ENCODE measurements at regions not wholly inside any gene's neighbourhood (a gene's known extent, or its start where the extent isn't known, plus 50 kb on each side); places are given as distances from the start of the nearest gene placed in this dataset.
"Not testable (repeated sequence)": the region's sequence is repeated elsewhere in the genome, so short reads cannot be mapped to it uniquely, and the experiment has no call there.

DNA sequence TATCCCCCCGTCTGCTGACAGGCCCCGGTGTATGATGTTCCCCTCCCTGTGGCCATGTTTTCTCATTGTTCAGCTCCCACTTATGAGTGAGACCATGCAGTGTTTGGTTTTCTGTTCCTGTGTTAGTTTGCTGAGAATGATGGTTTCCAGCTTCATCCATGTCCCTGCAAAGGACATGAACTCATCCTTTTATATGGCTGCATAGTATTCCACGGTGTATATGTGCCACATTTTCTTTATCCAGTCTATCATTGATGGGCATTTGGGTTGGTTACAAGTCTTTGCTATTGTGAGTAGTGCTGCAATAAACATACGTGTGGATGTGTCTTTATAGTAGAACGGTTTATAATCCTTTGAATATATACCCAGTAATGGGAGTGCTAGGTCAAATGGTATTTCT is 244.7 kb downstream of the NEBL start:
- not testable (repeated sequence) for DNase-seq

DNA sequence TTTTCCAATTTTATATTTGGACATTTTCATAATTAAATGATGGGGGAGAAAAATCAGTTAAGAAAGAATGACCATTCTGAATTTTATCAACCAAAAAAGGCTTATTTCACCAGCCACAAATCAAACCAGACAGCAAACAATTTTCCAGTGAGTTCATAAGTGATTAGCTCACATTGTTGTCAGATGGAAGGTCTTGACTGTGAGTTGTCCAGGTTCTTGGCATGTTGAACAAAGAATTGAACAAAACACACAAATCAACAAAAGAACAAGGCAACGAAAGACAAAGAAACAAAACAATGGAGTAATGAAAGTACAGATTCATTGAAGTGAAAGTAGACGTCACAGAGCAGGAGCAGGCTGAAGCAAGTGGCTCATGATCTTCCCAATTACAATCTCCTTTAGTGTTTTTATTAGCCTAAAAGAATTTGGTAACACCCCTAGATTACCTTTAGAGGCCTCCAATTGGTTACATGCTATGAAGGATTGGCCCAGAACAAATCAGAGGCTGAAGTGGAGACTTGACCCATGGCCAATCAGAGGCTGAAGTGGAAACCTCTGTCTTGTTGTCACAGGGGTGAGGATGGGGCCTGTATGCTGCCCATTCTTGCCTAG is 248.7 kb downstream of the NEBL start:
- no peak for DNase-seq

DNA sequence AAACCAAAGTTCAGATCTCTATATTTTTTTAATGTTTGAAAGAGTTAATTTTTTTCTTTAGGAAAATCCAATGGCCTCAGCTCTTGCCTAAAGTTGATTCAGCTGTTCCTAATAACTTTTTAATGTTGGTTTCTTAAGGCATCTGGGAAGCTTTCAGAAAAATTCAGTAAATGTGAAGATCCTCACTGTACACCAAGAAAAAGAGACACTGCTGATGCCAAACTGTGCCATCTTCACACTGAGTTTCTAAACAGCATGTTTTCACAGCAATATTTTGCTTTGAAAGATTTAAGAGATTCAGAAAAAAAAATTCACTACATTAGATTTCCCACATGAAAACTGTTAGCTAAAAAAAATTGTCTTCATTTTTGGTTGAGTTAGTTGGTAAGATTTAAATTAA is 249.4 kb downstream of the NEBL start:
- no peak for DNase-seq

- no peak for DNase-seq
These were observed 252.7 kb downstream of the NEBL start for GRCh38 chr10:20644421-20644820.

DNA sequence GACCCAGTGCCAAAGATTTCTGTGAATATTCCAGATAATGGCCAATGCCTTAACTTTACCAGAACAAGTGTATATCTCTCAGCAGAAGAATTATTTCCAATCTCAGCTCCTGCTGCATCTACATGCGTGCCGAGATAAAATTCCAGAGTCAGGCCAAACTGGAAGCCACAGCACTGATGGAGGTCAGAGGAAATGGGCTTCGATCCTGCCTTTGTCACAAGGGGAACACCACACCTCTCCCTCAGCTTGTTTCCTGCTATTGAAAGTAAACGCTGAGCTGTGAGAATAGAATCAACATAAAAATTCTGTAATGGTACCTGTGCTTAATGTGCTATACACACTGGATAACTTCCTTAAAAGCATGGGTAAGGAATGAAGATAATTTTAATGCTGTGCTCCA is 255.5 kb downstream of the NEBL start:
- no peak for DNase-seq

DNA sequence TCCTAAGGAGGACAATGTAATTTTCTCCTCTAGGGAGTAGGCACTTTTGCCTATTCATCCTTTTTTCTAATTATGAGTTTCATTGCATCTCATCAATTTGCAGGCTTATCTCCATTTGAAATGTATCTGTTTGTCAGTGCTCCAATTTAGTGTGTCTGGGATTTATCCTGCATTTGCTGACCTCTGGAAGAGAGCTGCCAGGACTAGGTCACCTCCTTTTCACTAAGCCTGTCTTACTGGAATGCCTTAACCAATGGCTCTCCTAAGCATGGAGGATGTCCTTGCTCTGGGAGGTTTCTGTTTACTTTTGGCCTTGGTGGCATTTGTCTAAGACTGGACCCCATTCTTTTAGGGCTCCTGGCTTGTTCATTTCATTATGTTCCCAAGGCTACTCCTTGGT is 261.5 kb downstream of the NEBL start:
- no peak for DNase-seq

DNA sequence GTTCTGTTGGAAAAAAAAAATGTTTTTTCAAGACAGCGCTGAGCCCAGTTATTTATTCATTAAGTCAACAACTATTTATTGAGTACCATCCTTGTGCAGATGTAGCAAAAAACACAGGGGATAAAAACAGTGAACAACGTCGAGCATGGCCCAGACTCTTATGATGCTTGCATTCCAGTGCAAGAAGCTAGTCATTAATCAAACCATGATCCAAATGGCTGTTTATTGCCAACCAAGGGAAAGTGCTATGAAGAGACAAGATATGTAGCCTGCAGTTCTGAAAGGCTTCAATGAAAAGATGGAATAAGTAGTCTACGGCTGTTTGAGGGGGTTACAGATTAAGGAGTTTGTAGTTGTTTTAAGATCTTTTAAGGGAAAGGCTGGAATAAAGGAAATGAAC is 262.3 kb downstream of the NEBL start:
- no peak for DNase-seq

- DNase-seq, result no peak
These were observed 263.4 kb downstream of the NEBL start for GRCh38 chr10:20633714-20634113.

GRCh38 chr10:20632696-20633095 is 264.4 kb downstream of the NEBL start:
- no peak for DNase-seq

DNA sequence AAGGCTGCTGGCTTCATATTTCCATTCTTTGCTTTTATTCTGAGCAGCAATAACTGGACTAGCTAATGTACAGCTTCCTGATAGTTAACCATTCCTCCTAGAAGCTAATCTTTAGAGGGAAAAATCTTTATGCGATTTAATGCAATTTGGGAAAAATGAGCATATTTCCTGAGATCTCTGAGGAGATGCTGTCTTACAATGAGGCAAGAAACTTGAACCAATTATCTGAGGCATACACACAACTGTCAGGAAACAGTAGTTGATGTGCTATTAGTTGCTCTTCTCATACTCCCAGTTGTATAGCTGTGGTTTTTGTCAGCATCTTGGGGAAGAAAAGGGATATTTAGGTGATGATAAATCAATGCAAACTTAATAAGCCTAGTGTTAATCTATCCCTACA is 265.9 kb downstream of the NEBL start:
- no peak for DNase-seq

- no peak for DNase-seq
These were observed 266.9 kb downstream of the NEBL start for GRCh38 chr10:20630092-20630643.

DNA sequence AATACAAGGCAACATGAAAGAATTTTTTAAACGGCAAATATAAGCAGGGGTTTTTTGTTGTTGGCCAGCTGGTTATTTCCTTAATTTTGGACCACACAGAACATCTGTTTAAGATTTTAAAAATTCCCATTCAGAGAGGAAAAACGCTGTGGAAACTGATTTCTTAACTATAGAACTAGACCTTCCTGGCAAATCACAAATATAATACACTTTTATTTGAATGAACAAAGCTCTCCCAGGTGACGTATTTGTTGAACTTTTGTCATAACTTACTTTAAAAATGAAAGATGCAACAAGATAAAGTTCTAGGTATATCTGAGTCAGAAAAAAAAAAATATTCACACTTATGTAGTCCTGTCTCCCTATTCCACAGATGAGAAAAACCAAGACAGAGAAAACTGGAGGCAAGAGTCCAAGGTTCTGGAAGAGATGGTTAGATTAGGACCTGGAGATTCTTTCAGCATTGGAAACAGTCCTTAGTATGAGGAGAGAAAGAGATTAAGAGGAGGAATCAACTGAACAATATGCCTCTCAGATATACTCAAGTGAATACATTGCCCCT is 269.1 kb downstream of the NEBL start:
- DNase-seq, result no peak

- no peak for DNase-seq
These were observed 270.0 kb downstream of the NEBL start for GRCh38 chr10:20627087-20627486.

DNA sequence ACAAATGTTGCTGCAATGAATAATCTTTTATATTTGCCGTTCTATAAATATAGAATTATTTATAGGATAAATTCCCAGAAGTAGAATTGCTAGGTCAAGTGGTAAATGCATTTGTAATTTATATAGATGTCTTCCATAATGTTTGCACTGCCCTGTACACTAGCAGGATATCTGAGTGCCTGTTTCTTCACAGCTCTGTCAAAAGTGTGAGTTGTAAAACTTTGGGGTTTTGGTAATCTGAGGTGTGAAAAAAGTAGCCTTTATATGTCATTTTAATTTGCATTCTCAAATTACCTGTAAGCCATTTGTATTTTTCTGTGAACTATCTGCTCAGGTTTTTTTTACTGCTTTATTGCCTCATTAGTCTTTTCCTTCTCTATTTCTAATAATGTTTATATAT is 271.2 kb downstream of the NEBL start:
- DNase-seq, result no peak

DNA sequence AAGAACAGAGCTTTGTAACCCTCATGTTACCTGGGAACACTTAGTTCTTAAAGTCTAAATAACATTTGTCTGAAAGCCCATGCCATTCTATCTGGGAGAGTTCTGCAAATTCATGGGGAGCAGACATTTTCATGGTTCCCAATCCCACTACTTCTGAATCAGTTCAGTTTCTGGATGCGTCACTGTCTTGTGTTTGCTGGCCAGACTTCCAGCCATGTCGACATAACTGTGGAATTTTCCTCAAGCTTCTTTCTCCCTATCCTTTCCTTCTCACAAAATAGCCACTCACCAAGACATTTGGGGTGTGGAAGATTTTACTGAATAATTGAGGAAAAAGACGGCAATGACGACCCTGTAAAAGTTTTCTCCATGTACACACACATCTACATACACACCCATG is 272.5 kb downstream of the NEBL start:
- DNase-seq, result no peak

GRCh38 chr10:20623546-20623945 is 273.6 kb downstream of the NEBL start:
- DNase-seq, result no peak

GRCh38 chr10:20622531-20623211 is 274.4 kb downstream of the NEBL start:
- DNase-seq, result no peak

DNA sequence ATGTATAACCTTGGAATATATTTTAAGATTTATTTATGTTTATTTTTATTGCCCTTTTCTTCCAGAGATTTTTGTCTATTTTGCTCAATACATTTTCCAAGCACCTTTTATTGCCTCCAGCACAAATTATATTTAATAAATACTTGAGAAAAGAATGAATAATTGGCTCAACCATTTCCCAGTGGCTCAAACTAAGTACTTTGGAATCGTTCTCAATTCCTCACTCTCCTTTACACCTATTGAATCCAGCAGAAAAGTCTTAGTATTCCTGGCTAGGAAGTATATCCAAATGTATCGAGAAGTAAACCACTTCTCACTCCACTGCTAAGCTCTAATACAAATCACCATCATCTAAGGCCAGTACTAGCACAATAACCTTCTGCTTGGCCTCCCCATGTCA is 276.1 kb downstream of the NEBL start:
- no peak for DNase-seq

- no peak for DNase-seq
These were observed 279.0 kb downstream of the NEBL start for GRCh38 chr10:20618011-20618547.

DNA sequence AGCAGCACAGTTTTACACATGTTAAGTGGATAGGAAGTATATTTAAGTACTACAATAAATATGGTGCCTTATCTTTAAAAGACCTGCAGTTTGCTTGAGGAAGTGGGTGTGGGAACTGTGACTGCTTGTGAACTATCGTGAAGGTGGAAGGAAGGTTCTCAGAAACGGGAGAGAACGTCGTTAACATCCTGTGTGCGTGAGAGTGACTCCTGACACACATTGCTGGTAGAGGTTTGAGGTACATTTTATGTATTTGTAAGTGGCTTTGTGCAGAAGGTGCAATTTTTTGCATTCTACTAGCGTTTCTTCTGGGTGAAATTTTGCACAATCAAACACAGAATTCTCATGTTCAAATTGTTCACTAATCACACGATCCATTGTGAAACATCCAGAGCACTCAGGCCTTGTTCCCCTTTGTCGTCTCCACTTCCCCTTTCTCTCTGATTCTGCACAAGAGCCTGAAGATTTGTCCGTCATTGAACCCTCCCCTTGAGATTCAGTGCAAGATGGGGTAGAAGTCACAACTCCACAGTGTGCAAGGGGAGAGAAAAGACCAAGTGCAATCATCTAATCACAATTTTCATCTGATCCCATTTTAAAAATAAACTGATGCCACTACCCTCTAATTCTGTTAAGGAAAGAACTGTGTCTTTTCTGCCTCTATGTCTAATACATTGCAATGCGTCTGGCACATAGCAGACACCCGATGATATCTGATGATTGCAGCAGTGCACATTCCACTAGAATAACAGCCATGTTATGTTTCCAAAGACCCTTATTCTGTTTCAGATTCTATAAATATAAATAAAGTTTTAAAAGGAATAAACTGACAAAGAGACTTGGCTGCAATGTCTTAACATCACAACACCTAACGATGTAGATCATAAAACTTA is 279.9 kb downstream of the NEBL start:
- DNase-seq, result peak in 1 of 2 donors; percentile 51

GRCh38 chr10:20616056-20616671 is 280.9 kb downstream of the NEBL start:
- no peak for DNase-seq

GRCh38 chr10:20615395-20615794 is 281.7 kb downstream of the NEBL start:
- DNase-seq, result no peak

GRCh38 chr10:20614911-20615310 is 282.2 kb downstream of the NEBL start:
- DNase-seq, result no peak
